GM13976 (cell line): ENCODE measurements at regions not wholly inside any gene's neighbourhood (a gene's known extent, or its start where the extent isn't known, plus 50 kb on each side); places are given as distances from the start of the nearest gene placed in this dataset.
A peak's percentile ranks its signal among the peaks of the same experiment; 100 is the strongest.

Experiments used
- DNase-seq: peaks from one replicate; pipeline ENCODE4 v3.0.0; 2012; ENCODE audit warnings: low spot score
- in situ Hi-C: fragments of 300-500 bp; cut with MboI; formaldehyde crosslinking; loops from one replicate; pipeline ENCODE4 v1.12.0; 2022; ENCODE audit warnings: low sequenced_read_pairs, mixed read lengths, inconsistent platforms; ENCODE audit not compliant: unreplicated experiment
- TF ChIP-seq, protein P1 (sequence below): IDR thresholded peaks from 2 replicates; pipeline ENCODE4 v1.5.1; 2012; ENCODE audit warnings: borderline replicate concordance, mild to moderate bottlenecking; ENCODE audit not compliant: insufficient read depth; ENCODE audit errors: extremely low read depth, missing control alignments, control extremely low read depth

DNA sequence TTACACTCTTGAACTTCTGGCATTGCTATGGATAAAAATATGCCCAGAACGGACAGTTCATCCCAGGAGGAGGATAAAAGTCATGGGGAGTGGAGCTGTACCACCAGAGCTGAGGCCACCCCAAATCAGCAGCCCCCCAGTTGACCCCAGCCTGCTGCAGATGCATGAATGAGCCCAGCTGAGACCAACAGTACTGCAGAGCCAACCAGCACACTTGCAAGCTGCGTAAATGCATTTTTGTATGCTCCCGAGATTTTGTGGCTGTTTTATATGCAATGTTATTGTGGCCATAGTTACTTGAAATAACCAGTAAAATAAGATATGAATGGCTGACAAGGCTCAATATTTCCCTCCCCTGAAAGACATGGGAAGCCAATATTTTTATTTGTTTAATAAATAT, 264.6 kb downstream of the DUSP10 start:
- TF ChIP-seq, protein P1, sequence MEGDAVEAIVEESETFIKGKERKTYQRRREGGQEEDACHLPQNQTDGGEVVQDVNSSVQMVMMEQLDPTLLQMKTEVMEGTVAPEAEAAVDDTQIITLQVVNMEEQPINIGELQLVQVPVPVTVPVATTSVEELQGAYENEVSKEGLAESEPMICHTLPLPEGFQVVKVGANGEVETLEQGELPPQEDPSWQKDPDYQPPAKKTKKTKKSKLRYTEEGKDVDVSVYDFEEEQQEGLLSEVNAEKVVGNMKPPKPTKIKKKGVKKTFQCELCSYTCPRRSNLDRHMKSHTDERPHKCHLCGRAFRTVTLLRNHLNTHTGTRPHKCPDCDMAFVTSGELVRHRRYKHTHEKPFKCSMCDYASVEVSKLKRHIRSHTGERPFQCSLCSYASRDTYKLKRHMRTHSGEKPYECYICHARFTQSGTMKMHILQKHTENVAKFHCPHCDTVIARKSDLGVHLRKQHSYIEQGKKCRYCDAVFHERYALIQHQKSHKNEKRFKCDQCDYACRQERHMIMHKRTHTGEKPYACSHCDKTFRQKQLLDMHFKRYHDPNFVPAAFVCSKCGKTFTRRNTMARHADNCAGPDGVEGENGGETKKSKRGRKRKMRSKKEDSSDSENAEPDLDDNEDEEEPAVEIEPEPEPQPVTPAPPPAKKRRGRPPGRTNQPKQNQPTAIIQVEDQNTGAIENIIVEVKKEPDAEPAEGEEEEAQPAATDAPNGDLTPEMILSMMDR, result no peak
- in situ Hi-C loops, result loop anchor here (25.0 kb wide), 2 partner anchors 685 to 985 kb away; no protein-coding TSS in a partner anchor
- no peak for DNase-seq

DNA sequence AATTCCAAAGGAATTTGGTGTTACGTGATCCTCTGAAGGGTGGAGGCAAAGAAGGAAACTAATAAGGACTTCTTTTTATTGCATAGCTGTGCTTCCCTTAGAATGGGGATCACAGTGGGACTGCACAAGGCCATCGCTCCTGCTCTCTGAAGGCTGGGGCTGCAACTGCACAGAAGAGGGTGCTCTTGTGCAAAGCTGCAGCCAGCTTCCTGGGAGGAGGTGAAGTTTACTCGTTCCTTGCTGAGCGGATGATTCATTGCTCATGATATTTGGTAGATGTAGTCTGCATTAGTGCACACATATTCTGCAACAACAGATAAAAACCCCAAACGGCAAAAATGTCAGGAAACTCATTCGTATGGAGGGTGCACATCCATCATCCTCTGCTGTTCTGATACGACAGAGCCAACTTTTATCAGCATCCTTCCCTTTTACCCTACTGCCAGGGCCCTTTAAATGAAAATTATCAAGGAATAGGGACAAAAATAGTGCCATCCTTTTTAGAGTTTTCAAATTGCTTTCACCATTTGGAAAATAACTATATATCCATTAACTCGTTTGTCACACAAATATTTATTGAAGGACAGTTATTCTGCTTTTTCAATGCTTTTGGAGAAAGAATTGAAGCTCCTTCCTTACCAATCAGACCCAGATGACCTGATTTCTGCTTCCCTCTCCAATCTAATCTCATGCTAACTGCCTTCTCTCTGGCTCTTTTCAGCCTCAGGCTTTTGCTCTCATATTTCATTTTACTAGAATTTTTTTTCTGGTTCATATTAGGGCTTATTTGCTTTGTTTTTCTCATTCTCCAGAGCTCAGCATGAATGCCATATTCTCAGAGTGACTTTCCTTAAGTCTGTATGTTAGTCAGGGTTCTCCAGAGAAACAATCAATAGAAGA, 263.6 kb downstream of the DUSP10 start:
- in situ Hi-C loops, result loop anchor here (25.0 kb wide), 2 partner anchors 684 to 984 kb away; no protein-coding TSS in a partner anchor
- DNase-seq, result peak; percentile 22
- TF ChIP-seq, protein P1, result peak; percentile 64

DNA sequence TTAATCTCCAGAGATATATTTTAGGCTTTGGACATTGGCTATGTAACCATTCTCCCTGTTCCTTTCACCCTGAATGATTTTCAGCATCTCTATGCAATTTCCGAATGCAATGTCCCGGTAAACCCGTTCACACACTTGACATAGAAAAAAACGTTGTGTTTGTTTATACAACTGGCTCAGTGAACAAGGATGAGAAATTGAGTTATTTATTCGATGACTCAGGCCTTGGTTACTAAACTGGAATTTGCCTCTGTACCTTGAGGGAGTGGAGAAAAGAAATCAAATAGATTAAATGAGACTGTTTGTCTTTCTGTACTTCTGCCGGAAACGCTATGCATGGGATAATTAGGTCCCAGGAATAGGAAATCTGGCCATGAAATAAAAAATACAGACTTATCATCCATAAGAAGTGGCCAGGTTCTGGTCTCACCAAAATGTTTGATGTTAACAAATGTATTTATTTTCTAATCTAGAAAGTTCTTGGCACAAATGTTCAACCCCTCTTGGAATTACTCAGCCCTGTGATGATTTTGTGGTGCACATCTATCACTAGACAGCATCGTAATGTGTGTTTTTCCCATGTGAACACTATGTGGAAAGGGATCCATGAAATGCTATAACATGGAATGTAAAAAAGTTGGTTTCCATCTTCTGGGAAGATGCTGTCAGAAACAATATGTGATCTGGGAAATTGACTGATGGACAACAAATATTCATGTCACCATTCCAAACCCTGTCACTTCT, 253.9 kb downstream of the DUSP10 start:
- DNase-seq, result no peak
- in situ Hi-C loops, result loop anchor here (25.0 kb wide), 2 partner anchors 674 to 974 kb away; no protein-coding TSS in a partner anchor
- TF ChIP-seq, protein P1, result no peak

DNA sequence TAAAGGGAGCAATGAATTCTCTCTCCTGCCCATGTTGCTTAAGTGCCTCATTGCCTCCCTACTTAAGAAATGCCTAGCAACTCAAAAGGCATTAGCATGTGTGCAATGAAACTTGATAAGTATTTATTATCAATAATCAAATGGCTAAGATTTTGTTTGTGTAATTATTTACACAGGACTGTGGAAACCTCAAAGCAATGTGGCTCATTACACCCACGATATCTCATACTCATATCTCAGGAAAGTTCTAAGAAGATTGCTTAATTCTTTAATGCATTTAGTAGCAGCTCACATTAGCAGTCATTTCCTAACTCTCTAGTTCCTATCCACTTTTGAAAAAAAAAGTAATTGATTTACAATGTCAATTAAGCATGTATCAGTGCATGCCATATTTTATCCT, 253.3 kb downstream of the DUSP10 start:
- in situ Hi-C loops, result loop anchor here (25.0 kb wide), 2 partner anchors 674 to 974 kb away; no protein-coding TSS in a partner anchor
- TF ChIP-seq, protein P1, result no peak
- no peak for DNase-seq

DNA sequence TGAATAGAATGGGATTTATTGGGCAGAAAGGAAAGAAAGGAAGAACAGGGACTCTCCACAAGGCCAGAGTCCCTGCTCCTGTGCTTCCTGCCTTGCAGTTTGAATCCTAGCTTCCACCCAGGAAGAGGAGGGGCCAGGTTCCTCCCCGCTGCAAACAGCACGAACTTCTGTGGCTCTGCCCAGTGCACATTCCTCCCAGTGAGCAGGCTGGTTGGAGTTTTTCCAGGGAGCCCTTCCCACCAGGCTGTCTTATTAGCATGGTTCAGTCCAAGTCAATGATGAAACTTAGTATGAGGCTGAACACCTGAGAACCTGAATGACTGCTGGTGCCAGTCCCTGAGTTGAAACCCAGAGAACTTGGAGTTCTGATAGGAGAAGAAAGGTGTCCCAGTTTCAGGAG, 247.2 kb downstream of the DUSP10 start:
- TF ChIP-seq, protein P1, result no peak
- in situ Hi-C loops, result loop anchor here (25.0 kb wide), 2 partner anchors 668 to 968 kb away; no protein-coding TSS in a partner anchor
- DNase-seq, result no peak

DNA sequence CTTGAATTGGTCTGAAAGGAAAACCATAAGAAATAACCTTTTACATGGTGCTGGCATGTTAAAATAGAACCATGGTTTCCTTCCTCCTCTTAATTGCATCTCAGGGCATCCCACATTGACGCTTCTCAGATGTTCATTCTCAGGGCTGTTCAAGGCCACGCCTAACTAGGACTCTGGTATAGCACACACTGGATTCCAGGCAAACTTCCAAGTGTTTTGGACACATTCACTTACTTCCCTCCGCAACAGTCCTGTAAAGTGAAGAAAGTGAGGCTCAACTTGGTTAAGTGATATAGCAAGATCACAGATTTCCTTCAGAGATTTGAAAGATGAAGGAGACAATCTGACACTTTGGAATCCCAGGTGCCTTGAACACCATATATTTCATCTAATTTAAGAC, 244.8 kb downstream of the DUSP10 start:
- TF ChIP-seq, protein P1, result no peak
- no peak for DNase-seq
- in situ Hi-C loops, result loop anchor here (25.0 kb wide), 2 partner anchors 665 to 965 kb away; no protein-coding TSS in a partner anchor
